ENCODE measurements at regions not wholly inside any gene's neighbourhood (a gene's known extent, or its start where the extent isn't known, plus 50 kb on each side); places are given as distances from the start of the nearest gene placed in this dataset.

DNA sequence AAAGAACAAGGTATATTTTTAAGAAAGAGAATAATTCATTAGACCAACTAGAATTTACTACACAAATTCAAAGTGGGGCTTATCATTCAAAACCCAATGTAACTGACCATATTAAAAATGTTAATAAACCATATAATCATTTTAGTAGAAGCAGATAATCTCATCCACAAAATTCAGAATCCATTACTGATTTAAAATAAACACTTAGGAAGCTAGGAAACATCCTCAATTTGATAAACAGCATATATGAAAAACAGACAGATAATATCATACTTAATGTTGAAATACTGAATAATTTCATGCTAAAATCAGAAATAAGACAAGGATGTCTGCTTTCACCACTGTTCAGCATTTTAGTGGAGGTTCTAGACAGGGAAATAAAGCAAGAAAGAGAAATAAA is 902.8 kb upstream of the PHF14 start:
- no peak for DNase-seq

GRCh38 chr7:10075866-10076265 is 897.8 kb upstream of the PHF14 start:
- Histone ChIP-seq H3K4me1 (ENCODE audit: control insufficient read depth, insufficient read depth, low read length) (no peaks in the 10 kb centered on the region), H3K27ac (ENCODE audit: low read length) (no peak overlapping the region), H3K36me3 (ENCODE audit: control insufficient read depth, insufficient read depth, low read length) (no peaks in the 10 kb centered on the region), H3K27me3 (ENCODE audit: control insufficient read depth, insufficient read depth, low read length) (no peaks in the 10 kb centered on the region), H3K9me3 (ENCODE audit: control insufficient read depth, low read depth, low read length) (no peaks in the 10 kb centered on the region), H3K4me3 (ENCODE audit: low read length) (no peak overlapping the region)
- 100% methylated on average over 1 of the region's 3 CpGs for WGBS (ENCODE audit: insufficient coverage, low lambda C conversion rate)
- no peak for DNase-seq

More for the DNA sequence above, 902.8 kb upstream of the PHF14 start:
- Histone ChIP-seq H3K9me3 (ENCODE audit: control insufficient read depth, low read depth, low read length) (no peaks in the 10 kb centered on the region), H3K27ac (ENCODE audit: low read length) (no peak overlapping the region), H3K4me1 (ENCODE audit: control insufficient read depth, insufficient read depth, low read length) (no peaks in the 10 kb centered on the region), H3K4me3 (ENCODE audit: low read length) (no peak overlapping the region), H3K27me3 (ENCODE audit: control insufficient read depth, insufficient read depth, low read length) (no peaks in the 10 kb centered on the region), H3K36me3 (ENCODE audit: control insufficient read depth, insufficient read depth, low read length) (no peaks in the 10 kb centered on the region)

DNA sequence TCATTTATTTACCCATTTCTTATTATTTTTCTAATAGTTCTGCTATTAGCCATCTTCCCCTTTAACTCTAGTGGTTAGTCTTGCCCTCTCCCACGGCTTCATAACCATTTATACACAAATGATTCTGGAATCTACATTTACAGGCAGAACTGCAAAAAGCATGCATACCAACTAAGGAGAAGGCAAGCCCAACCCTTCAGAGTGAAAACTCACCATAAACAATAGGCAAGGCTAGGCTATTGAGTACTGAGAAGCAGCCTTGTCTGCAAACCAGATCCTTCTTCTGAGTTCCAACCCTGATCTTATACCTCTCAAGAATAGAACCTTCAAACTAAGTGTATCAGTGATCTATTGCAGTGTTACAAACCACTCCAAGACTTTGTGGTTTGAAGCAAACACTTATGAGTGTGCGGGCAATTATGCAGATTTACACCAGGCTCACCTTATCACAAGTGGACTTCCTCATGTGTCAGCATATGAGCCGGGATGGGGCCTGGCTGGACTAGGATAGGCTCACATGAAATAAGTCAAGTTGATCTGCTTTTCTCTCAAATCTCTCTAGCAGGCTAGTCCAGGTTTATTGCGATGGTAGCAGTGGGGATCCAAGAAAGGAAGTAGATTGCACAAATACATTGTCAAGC is 896.9 kb upstream of the PHF14 start:
- H3K36me3 ChIP-seq (ENCODE audit: control insufficient read depth, insufficient read depth, low read length), result no peaks in the 10 kb centered on the region
- H3K9me3 ChIP-seq (ENCODE audit: control insufficient read depth, low read depth, low read length), result no peaks in the 10 kb centered on the region
- no CpG with 5 or more reads among the region's 4 CpGs for WGBS (ENCODE audit: insufficient coverage, low lambda C conversion rate)
- DNase-seq, result no peak
- H3K27me3 ChIP-seq (ENCODE audit: control insufficient read depth, insufficient read depth, low read length), result no peaks in the 10 kb centered on the region
- H3K4me3 ChIP-seq (ENCODE audit: low read length), result no peak overlapping the region
- no peaks in the 10 kb centered on the region for H3K4me1 ChIP-seq (ENCODE audit: control insufficient read depth, insufficient read depth, low read length)
- no peak overlapping the region for H3K27ac ChIP-seq (ENCODE audit: low read length)

DNA sequence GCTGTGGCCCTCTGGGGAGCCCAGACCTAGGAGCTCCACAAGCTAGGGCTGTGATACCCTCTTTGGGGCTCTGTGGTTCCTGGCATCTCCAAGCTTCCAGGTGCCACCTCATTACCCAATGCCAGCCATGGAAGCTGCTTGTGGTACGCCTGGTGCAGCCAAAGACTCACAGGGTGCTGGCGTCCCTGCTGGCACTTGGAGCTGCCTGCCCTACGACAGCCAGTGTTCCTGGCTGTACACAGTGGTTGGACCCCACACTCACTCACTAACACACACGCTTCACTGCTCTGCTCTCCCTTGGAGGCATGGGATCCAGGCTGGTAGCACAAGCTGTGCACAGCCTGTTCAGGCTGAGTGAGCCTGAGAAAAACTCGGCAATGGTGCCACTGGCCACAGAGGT is 894.1 kb upstream of the PHF14 start:
- Histone ChIP-seq H3K27ac (ENCODE audit: low read length) (no peak overlapping the region), H3K4me1 (ENCODE audit: control insufficient read depth, insufficient read depth, low read length) (no peaks in the 10 kb centered on the region), H3K9me3 (ENCODE audit: control insufficient read depth, low read depth, low read length) (no peaks in the 10 kb centered on the region), H3K4me3 (ENCODE audit: low read length) (no peak overlapping the region), H3K27me3 (ENCODE audit: control insufficient read depth, insufficient read depth, low read length) (no peaks in the 10 kb centered on the region), H3K36me3 (ENCODE audit: control insufficient read depth, insufficient read depth, low read length) (no peaks in the 10 kb centered on the region)
- WGBS (ENCODE audit: insufficient coverage, low lambda C conversion rate), result no CpG with 5 or more reads among the region's 5 CpGs
- DNase-seq, result no peak

GRCh38 chr7:10082896-10083295 is 890.8 kb upstream of the PHF14 start:
- no peak overlapping the region for H3K27ac ChIP-seq (ENCODE audit: low read length)
- H3K9me3 ChIP-seq (ENCODE audit: control insufficient read depth, low read depth, low read length), result no peaks in the 10 kb centered on the region
- H3K4me1 ChIP-seq (ENCODE audit: control insufficient read depth, insufficient read depth, low read length), result no peaks in the 10 kb centered on the region
- 100% methylated on average over 1 of the region's 4 CpGs for WGBS (ENCODE audit: insufficient coverage, low lambda C conversion rate)
- H3K4me3 ChIP-seq (ENCODE audit: low read length), result no peak overlapping the region
- H3K36me3 ChIP-seq (ENCODE audit: control insufficient read depth, insufficient read depth, low read length), result no peaks in the 10 kb centered on the region
- H3K27me3 ChIP-seq (ENCODE audit: control insufficient read depth, insufficient read depth, low read length), result no peaks in the 10 kb centered on the region
- no peak for DNase-seq

- WGBS (ENCODE audit: insufficient coverage, low lambda C conversion rate), result 42% methylated on average over 3 of the region's 4 CpGs
- Histone ChIP-seq H3K4me1 (ENCODE audit: control insufficient read depth, insufficient read depth, low read length) (no peaks in the 10 kb centered on the region), H3K36me3 (ENCODE audit: control insufficient read depth, insufficient read depth, low read length) (no peaks in the 10 kb centered on the region), H3K4me3 (ENCODE audit: low read length) (no peak overlapping the region), H3K27ac (ENCODE audit: low read length) (no peak overlapping the region), H3K9me3 (ENCODE audit: control insufficient read depth, low read depth, low read length) (no peaks in the 10 kb centered on the region), H3K27me3 (ENCODE audit: control insufficient read depth, insufficient read depth, low read length) (no peaks in the 10 kb centered on the region)
- no peak for DNase-seq
Measured at GRCh38 chr7:10083766-10084165, 889.9 kb upstream of the PHF14 start.

- Histone ChIP-seq H3K4me1 (ENCODE audit: control insufficient read depth, insufficient read depth, low read length) (no peaks in the 10 kb centered on the region), H3K36me3 (ENCODE audit: control insufficient read depth, insufficient read depth, low read length) (no peaks in the 10 kb centered on the region), H3K27me3 (ENCODE audit: control insufficient read depth, insufficient read depth, low read length) (no peaks in the 10 kb centered on the region), H3K4me3 (ENCODE audit: low read length) (no peak overlapping the region), H3K9me3 (ENCODE audit: control insufficient read depth, low read depth, low read length) (no peaks in the 10 kb centered on the region), H3K27ac (ENCODE audit: low read length) (no peak overlapping the region)
- WGBS (ENCODE audit: insufficient coverage, low lambda C conversion rate), result no CpG with 5 or more reads among the region's 9 CpGs
- DNase-seq, result no peak
Measured at GRCh38 chr7:10085231-10085630, 888.4 kb upstream of the PHF14 start.

DNA sequence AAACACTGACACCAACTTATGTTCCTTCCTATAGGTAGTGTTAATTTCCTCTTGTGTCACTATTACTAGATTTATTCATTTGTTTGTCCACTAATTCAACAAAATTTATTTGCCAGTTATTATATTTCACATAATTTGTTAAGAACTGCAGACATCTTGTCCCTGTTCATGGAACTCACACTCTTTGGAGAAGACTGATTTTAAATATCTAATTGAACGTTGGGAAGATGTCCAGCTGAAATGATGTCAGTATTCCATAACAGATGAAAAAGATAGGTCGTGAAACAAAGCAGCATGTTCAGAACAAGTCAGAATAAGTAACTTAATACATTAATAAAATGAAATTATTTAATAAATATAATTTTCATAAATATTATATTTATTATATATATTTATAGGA is 873.1 kb upstream of the PHF14 start:
- Histone ChIP-seq H3K27me3 (ENCODE audit: control insufficient read depth, insufficient read depth, low read length) (no peaks in the 10 kb centered on the region), H3K9me3 (ENCODE audit: control insufficient read depth, low read depth, low read length) (no peaks in the 10 kb centered on the region), H3K36me3 (ENCODE audit: control insufficient read depth, insufficient read depth, low read length) (no peaks in the 10 kb centered on the region), H3K4me1 (ENCODE audit: control insufficient read depth, insufficient read depth, low read length) (no peaks in the 10 kb centered on the region), H3K27ac (ENCODE audit: low read length) (no peak overlapping the region), H3K4me3 (ENCODE audit: low read length) (no peak overlapping the region)
- no peak for DNase-seq
- WGBS (ENCODE audit: insufficient coverage, low lambda C conversion rate), result 79% methylated on average over 2 of the region's 2 CpGs

DNA sequence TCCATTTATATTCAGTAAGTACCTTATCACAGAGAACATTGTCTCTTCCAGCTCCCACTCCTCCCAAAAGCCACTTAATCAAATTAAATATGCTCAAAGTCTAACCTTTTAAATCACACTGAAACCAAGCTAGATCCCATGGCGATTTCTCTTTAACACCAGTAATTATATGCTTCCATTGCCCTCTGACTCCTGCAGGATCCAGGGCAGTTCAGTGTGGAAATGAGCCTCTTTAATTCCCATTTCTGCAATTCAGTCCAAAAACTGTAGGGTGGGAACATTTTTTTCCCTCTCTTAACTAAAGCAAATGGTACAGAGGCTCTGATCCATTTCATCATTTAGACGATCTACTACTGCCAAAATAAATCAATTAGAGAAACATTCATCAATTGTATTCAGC is 872.3 kb upstream of the PHF14 start:
- DNase-seq, result no peak
- no peaks in the 10 kb centered on the region for H3K9me3 ChIP-seq (ENCODE audit: control insufficient read depth, low read depth, low read length)
- no peaks in the 10 kb centered on the region for H3K36me3 ChIP-seq (ENCODE audit: control insufficient read depth, insufficient read depth, low read length)
- no peak overlapping the region for H3K4me3 ChIP-seq (ENCODE audit: low read length)
- H3K27ac ChIP-seq (ENCODE audit: low read length), result no peak overlapping the region
- H3K4me1 ChIP-seq (ENCODE audit: control insufficient read depth, insufficient read depth, low read length), result no peaks in the 10 kb centered on the region
- no peaks in the 10 kb centered on the region for H3K27me3 ChIP-seq (ENCODE audit: control insufficient read depth, insufficient read depth, low read length)
- 100% methylated on average over 1 of the region's 2 CpGs for WGBS (ENCODE audit: insufficient coverage, low lambda C conversion rate)

- H3K9me3 ChIP-seq (ENCODE audit: control insufficient read depth, low read depth, low read length), result no peaks in the 10 kb centered on the region
- H3K4me1 ChIP-seq (ENCODE audit: control insufficient read depth, insufficient read depth, low read length), result no peaks in the 10 kb centered on the region
- DNase-seq, result no peak
- H3K4me3 ChIP-seq (ENCODE audit: low read length), result no peak overlapping the region
- H3K27ac ChIP-seq (ENCODE audit: low read length), result no peak overlapping the region
- no peaks in the 10 kb centered on the region for H3K27me3 ChIP-seq (ENCODE audit: control insufficient read depth, insufficient read depth, low read length)
- 100% methylated on average over 2 of the region's 3 CpGs for WGBS (ENCODE audit: insufficient coverage, low lambda C conversion rate)
- no peaks in the 10 kb centered on the region for H3K36me3 ChIP-seq (ENCODE audit: control insufficient read depth, insufficient read depth, low read length)
Measured at GRCh38 chr7:10104292-10104691, 869.4 kb upstream of the PHF14 start.

DNA sequence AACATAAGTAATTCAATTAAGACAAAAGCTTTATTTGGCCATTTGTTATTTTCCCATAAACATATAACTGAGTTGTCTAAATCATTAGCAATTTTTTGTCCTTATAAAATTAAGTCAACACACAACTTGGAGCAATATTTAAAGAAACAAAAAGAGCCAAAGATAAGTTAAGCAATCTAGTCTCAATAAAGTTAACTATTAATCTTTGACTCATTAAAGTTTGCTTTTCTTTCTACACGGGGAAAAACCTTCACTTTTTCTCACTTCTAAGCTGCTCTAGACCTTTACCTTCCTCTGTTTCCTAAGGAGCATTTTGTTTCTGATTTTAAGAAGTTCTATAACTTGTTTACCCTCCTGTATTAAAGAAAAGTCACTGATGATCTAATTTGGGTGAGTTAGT is 867.1 kb upstream of the PHF14 start:
- no peaks in the 10 kb centered on the region for H3K4me1 ChIP-seq (ENCODE audit: control insufficient read depth, insufficient read depth, low read length)

More for the DNA sequence above, 867.1 kb upstream of the PHF14 start:
- H3K9me3 ChIP-seq (ENCODE audit: control insufficient read depth, low read depth, low read length), result no peaks in the 10 kb centered on the region
- WGBS (ENCODE audit: insufficient coverage, low lambda C conversion rate), result 0% methylated on average over 1 of the region's 1 CpG
- DNase-seq, result no peak
- no peaks in the 10 kb centered on the region for H3K36me3 ChIP-seq (ENCODE audit: control insufficient read depth, insufficient read depth, low read length)
- no peak overlapping the region for H3K4me3 ChIP-seq (ENCODE audit: low read length)
- H3K27me3 ChIP-seq (ENCODE audit: control insufficient read depth, insufficient read depth, low read length), result no peaks in the 10 kb centered on the region
- H3K27ac ChIP-seq (ENCODE audit: low read length), result no peak overlapping the region

Data from large intestine (tissue), 3 donors.